GM18867 (cell line): ENCODE measurements at regions not wholly inside any gene's neighbourhood (a gene's known extent, or its start where the extent isn't known, plus 50 kb on each side); places are given as distances from the start of the nearest gene placed in this dataset.
"Not testable (repeated sequence)": the region's sequence is repeated elsewhere in the genome, so short reads cannot be mapped to it uniquely, and the experiment has no call there.

ENCODE experiments used
- ATAC-seq: cut with Tn5 transposase; IDR thresholded peaks from one replicate; pipeline ENCODE4 v1.9.1; 2021; ENCODE audit warnings: mild to moderate bottlenecking, moderate library complexity; ENCODE audit not compliant: unreplicated experiment

GRCh38 chr5:162762119-162762518 is 675.3 kb upstream of the CCNG1 start:
- no peak for ATAC-seq

GRCh38 chr5:162769019-162769418 is 668.4 kb upstream of the CCNG1 start:
- no peak for ATAC-seq

- ATAC-seq: no peak
Measured at GRCh38 chr5:162785673-162786072, 651.7 kb upstream of the CCNG1 start.

- no peak for ATAC-seq
Measured at GRCh38 chr5:162786234-162786633, 651.2 kb upstream of the CCNG1 start.

DNA sequence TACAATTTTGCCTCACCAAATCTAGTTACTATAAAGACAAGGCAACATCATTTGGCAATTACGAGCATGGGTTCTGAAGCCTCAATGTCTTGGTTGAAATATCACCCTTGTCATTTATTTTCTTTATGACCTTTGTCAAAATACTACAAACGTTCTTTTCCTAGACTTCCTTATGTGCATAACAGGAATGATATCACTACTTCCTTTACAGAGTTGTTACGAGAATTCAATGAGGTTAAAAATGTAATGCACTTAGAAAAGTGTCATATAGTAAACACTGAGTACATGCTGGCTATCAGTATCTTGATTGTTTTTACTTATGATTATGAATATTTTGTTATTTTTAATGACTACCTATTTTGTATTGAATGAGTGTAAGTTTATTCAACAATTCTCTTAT is 640.9 kb upstream of the CCNG1 start:
- ATAC-seq: no peak

DNA sequence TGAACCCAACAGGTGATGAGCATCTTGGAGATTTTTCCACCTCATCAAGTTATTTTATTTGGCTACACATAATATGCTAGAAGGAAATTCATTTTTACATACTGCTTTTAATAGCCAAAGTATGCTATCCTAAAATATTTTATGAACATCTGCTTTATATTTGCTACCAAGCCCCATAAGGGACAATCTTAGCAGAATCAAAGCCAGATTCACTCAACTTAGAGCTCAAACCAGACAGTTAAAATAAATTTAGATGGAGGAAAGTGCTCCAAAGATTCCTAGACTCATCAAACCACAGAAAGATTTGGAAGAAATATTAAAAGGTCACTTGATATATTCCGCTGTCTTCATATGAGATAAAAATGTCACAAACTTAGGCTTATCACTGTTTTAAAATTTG is 637.1 kb upstream of the CCNG1 start:
- no peak for ATAC-seq

DNA sequence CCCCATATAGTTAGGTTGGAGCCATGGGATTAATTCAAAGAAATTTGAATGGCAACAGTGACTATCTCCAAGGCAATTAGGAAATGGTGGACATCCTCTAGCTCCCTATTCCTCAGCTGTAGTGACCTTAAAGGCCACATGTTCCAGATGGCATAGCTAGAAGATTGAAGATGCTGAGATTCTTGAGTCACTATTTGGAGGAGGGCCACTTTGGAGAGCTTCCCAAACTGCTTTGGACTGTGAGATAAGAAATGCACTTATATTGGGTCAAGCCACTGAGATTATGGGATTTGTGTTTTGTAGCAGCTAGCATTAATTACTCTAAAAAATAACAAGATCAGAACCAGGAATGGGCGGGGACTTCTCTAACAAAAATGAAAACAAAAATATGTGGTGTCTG is 636.2 kb upstream of the CCNG1 start:
- ATAC-seq: no peak

DNA sequence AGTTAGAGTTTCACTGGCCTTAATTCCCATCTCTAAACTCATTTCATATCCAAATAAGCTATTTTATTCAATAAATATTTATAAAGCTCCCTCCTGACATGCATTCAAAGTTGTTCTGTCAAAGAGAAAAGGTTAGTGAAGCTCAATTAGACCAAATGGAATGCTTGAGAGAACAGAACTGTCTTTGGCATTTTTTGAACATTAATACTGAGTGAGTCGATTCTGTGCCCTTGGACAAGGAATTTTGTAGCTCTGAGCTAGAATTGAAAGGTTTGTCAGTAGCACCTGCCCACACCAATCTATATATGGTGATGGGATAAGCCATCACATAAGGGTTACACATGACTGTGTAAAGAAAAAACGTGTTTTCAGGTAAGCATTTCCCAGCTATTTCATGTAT is 631.2 kb upstream of the CCNG1 start:
- no peak for ATAC-seq

DNA sequence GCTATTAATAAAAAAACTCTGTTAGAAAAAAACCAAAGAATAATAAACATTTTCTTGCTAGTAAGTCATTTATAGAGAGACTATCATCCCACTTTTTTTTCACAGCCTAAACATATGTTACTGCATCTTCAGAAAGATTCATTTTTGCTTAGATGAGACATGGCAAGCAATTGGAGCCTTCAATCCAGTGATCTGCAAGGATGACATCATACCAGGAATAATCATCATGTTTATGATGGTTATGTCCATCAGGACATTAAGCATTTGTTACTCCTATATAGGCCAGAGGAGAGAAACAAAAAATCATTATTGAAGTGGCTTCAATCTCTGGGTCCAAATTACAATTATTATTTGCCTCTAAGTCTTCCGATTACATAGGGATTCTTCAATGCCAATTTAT is 626.3 kb upstream of the CCNG1 start:
- no peak for ATAC-seq

DNA sequence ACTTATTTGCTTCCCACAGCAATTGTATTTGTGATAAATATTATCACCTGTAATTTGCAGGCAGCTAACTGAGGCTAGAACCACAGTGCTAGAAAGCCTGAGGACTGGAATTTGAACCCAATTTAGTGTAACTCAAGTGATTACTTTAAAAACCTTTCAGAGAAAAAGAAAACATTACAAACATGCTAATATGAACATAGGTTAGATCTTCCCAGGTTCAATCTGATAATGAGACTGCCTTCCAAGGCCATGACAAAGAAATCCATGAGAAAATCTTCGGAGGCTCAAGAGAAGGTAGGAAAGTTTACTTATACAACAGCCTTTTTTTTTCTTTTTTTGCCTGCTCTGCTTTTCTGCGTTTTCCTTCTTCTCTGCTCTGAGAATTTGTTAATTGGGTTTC is 620.6 kb upstream of the CCNG1 start:
- no peak for ATAC-seq

DNA sequence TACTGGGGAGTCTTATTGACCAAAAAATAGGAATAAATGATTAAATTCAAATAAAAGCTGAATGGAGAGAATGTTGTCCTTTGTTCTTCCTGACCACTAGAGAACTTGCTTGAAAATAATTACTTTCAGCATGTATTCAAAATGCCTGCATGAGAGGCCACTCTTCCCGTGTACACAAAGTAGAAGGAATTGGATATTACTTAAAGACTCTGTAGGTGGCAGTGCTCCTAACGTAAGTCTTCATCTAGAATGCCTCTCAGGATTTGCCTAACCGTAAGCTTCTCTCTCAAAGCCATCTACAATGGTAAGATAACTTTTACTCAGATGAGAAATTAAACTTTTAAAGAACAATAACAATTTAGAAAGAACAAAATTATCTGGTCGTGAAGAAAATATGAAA is 620.0 kb upstream of the CCNG1 start:
- no peak for ATAC-seq

- not testable (repeated sequence) for ATAC-seq
Measured at GRCh38 chr5:162821664-162822063, 615.7 kb upstream of the CCNG1 start.

DNA sequence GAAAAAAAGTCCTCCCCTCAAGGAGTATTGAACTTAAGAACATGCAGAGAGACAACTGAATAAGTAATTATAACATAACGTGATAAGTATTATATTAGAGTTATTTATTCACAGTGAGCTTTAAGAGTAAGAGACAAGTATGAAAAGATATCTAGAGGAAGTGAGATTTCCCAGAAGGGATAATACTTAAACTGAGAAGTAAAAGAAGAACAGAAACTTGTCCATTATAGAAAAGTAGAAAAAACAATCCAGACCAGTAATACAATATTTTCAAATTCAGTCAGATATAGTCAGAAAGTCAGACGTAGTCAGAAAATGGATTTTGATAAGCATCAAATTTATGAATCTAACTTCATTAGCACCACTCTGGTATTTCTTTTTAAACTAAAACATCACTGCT is 613.0 kb upstream of the CCNG1 start:
- ATAC-seq: peak; percentile 78

DNA sequence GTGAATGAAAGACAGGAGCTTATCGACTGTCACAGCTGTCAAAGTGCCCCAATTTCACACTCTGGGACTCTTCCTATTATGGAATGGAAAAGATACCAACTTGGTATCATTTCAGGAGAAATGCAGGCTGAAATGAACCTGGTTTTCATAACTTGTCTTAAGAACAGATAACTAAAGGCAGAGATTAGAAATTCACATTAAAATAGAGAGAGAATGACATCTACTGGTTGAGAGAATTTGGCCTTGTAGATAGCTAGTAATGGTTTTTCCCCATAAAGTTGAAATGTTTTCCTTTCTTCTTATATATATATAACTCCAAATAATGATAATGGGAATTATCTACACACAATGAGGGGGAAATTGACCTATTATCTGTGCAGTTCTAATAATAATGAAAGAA is 600.2 kb upstream of the CCNG1 start:
- ATAC-seq: no peak

DNA sequence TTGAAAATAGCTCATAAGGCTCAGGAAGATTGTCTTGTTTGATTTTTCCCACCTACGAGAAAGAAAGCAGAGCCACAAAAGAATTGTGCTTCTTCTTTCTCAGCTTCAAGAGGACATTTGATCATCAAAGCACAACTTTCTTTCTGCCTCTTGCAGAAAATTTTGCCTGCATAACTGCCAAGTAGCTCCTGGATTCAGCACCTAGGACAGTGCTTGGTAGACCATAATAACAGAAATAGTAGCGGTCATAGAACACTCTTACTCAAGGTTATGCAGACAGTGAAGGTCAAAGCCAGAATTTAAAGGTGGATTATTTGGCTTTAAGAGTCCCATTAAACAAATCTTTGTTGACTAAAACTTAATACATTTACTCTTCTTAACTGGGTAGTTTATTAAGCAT is 594.7 kb upstream of the CCNG1 start:
- no peak for ATAC-seq

- ATAC-seq: no peak
Measured at GRCh38 chr5:162852134-162852533, 585.3 kb upstream of the CCNG1 start.

- no peak for ATAC-seq
Measured at GRCh38 chr5:162858770-162859169, 578.6 kb upstream of the CCNG1 start.

DNA sequence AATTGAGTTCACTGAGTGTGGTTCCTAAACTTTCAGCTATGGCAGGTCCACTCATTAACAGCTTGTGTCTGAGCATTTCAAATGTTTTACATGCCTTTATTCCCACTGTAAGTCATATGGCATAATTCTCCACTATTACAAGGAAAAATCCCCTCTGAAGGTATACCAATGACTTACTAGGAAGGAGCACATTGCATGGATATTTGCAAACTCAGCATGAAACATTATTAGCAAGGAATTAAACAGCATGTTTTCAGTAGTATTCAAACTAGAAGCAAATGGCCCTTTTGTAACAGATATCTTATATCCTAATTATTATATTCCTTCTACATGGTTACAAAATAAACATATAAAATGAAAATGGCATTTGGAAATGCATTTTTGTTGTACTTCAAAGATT is 566.4 kb upstream of the CCNG1 start:
- no peak for ATAC-seq

DNA sequence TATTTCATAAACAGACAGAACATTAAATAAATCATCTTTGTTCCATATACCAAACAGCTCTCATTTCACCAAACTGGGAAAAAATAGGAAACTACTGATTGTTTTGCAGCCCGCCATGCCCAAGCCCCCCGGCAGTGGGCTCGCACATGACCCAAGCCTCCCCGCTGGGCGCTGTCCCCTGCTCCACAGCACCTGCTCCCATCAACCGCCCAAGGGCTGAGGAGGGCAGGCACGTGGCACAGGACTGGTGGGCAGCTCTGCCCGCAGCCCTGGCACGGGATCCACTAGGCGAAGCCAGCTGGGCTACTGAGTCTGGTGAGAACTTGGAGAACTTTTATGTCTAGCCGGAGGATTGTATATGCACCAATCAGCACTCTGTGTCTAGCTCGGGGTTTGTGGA is 554.8 kb upstream of the CCNG1 start:
- no peak for ATAC-seq

GRCh38 chr5:162886717-162887116 is 550.7 kb upstream of the CCNG1 start:
- no peak for ATAC-seq

- peak; percentile 66 for ATAC-seq
Measured at GRCh38 chr5:162888268-162888667, 549.1 kb upstream of the CCNG1 start.

GRCh38 chr5:162911873-162912272 is 525.5 kb upstream of the CCNG1 start:
- no peak for ATAC-seq

DNA sequence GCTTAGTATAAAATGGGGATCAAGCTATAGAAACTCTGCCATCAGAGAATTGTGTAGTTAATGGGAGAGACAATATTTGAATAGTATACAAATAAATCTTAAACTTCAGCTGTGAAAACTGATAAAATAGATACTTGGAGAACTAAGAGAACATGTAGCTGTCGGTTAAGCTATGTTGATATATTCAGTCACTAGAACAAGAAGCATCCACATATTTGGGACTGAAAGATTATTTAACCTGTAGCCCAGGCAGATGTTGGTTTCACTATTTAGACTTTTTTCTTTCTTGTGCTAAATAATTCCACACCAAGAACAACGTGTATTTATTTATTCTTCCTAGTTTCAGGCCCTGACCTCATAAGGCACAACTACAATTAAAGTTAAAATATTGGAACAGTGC is 521.0 kb upstream of the CCNG1 start:
- no peak for ATAC-seq

DNA sequence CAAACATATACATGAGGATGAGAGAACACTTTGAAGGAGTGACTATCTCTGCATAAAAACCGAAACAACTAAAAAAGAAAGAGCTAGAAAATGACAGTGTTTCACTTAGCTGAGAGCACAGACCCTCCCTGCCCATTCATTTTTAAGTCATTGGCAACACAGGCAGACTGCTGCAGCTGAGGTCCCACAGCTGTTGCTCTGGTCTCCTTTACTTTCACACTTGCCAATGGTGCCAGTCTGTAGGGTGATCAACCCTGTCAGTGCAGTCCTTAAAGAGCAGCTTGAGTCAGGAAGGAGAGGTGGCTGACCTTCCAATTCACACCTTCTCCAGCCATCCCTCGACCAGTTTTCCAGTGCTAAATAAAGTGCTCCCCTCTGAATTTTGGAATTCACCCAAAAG is 508.3 kb upstream of the CCNG1 start:
- no peak for ATAC-seq
